ENCODE measurements at regions not wholly inside any gene's neighbourhood (a gene's known extent, or its start where the extent isn't known, plus 50 kb on each side); places are given as distances from the start of the nearest gene placed in this dataset.

DNA sequence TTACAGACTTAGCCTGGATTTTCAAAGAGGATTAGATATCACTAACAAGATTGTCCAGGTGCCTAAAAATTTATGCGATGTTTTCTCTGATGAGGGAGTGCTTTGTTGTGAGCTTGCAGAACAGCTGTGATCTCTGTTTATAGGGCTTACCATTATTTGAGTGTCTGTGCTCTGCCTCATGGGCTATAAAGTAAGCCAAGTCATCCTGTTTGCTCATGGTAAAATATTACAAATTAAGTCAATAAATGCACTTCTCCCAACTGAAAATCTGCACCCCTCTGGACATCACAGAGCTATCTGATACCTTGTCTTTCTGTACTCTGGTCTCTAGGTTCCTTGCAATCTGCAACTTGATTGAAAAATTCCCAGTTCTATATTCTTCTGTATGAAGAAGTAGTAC lies 293.4 kb upstream of the ACTBL2 start:
- no peaks in the 10 kb centered on the region for H3K36me3 ChIP-seq (ENCODE audit: insufficient read depth, low read length)
- H3K27ac ChIP-seq, result no peak overlapping the region
- H3K9ac ChIP-seq (ENCODE audit: insufficient read length), result no peak overlapping the region
- no peaks in the 10 kb centered on the region for H3K9me3 ChIP-seq (ENCODE audit: low read depth, low read length)
- H3K4me3 ChIP-seq, result no peak overlapping the region
- DNase-seq (ENCODE audit: low read depth, low spot score), result no peak
- TF ChIP-seq POLR2AphosphoS5 (IDR thresholded peaks at IDR 0.05; ENCODE audit: borderline replicate concordance, low read depth, low read length) (no peak), FOXP2 (optimal IDR thresholded peaks at IDR 0.05; ENCODE audit: control extremely low read depth, extremely low read length, insufficient read depth) (no peak), EZH2 (IDR thresholded peaks at IDR 0.05) (no peak)

DNA sequence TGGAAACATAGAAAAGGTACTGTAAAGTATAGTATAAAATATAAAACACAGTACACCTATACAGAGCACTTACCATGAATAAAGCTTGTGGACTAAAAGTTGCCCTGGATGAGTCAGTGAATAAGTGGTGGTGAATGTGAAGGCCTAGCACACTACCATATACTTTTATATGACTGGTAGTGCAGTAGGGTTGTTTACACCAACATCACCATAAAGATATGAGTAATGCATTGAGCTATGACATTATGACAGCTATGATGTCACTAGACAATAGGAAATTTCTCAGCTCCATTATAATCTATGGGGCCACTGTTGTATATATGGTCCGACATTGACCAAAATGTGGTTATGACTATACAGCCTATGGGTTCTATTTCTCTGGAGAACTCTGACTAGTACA lies 291.8 kb upstream of the ACTBL2 start:
- TF ChIP-seq EZH2 (IDR thresholded peaks at IDR 0.05) (no peak), FOXP2 (optimal IDR thresholded peaks at IDR 0.05; ENCODE audit: control extremely low read depth, extremely low read length, insufficient read depth) (no peak), POLR2AphosphoS5 (IDR thresholded peaks at IDR 0.05; ENCODE audit: borderline replicate concordance, low read depth, low read length) (no peak)
- DNase-seq (ENCODE audit: low read depth, low spot score), result no peak
- no peak overlapping the region for H3K9ac ChIP-seq (ENCODE audit: insufficient read length)
- no peak overlapping the region for H3K4me3 ChIP-seq
- H3K27ac ChIP-seq, result no peak overlapping the region
- no peaks in the 10 kb centered on the region for H3K9me3 ChIP-seq (ENCODE audit: low read depth, low read length)
- no peaks in the 10 kb centered on the region for H3K36me3 ChIP-seq (ENCODE audit: insufficient read depth, low read length)

DNA sequence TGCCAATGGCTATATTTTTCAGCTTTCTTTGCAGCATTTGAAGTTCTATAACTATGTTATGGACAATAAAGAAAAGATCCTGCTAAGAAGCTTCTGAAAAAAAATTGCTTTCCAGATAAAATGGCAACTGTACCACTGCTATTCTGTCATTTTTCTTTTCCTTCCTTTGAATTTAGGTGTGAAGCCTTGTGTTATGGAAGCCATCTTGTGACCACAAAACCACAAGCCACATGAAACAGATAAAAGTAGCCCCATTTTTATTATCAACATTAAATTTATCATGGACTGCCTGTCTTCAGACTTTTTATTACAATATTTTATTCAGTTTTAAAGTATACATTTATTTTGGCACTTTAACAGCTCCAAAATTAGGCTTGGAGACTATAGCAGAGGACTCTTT lies 289.9 kb upstream of the ACTBL2 start:
- H3K36me3 ChIP-seq (ENCODE audit: insufficient read depth, low read length), result no peaks in the 10 kb centered on the region
- no peak overlapping the region for H3K27ac ChIP-seq
- no peak overlapping the region for H3K4me3 ChIP-seq
- no peak for TF ChIP-seq EZH2 (IDR thresholded peaks at IDR 0.05)
- TF ChIP-seq FOXP2 (optimal IDR thresholded peaks at IDR 0.05; ENCODE audit: control extremely low read depth, extremely low read length, insufficient read depth), result no peak
- no peak for TF ChIP-seq POLR2AphosphoS5 (IDR thresholded peaks at IDR 0.05; ENCODE audit: borderline replicate concordance, low read depth, low read length)
- no peaks in the 10 kb centered on the region for H3K9me3 ChIP-seq (ENCODE audit: low read depth, low read length)
- H3K9ac ChIP-seq (ENCODE audit: insufficient read length), result no peak overlapping the region
- DNase-seq (ENCODE audit: low read depth, low spot score), result no peak

DNA sequence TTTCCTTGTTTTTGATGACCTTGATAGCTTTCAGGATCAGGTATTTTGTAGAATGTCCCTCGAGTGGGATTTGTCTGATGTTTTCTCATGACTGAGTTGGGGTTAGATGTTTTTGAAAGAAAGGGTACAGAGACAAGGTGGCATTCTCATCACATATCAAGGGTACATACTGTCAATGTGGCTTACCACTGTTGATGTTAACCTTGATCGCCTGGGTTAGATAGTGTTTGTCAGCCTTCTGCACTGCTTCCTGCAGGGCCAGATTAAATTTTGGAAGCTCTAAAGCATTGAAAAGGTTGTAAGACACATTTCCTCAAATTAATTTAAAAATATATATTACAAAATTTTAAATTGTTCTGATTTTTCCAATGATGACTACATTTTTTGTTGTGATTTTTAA lies 287.4 kb upstream of the ACTBL2 start:
- Histone ChIP-seq H3K36me3 (ENCODE audit: insufficient read depth, low read length) (no peaks in the 10 kb centered on the region), H3K9me3 (ENCODE audit: low read depth, low read length) (no peaks in the 10 kb centered on the region), H3K4me3 (no peak overlapping the region), H3K27ac (no peak overlapping the region), H3K9ac (ENCODE audit: insufficient read length) (no peak overlapping the region)
- no peak for DNase-seq (ENCODE audit: low read depth, low spot score)
- TF ChIP-seq EZH2 (IDR thresholded peaks at IDR 0.05) (no peak), FOXP2 (optimal IDR thresholded peaks at IDR 0.05; ENCODE audit: control extremely low read depth, extremely low read length, insufficient read depth) (no peak), POLR2AphosphoS5 (IDR thresholded peaks at IDR 0.05; ENCODE audit: borderline replicate concordance, low read depth, low read length) (no peak)

DNA sequence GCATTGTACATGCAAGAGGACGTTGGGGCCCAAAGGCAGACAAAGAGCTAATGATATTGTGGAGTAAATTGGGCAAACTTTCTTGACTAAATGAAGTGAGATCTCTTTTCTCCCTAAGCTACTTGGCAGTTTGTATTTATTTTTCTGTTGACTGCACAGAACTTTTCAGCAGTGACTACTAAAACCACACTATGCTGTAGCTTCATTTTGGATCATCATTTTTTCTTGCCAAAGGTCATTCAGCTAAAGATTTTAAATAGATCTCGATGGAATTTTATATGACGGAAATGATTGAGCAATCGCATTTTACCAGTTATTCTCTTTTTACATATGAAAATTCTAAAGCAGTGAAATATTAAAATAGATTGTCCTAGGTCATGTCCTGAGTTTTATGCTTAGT lies 286.1 kb upstream of the ACTBL2 start:
- no peak for TF ChIP-seq EZH2 (IDR thresholded peaks at IDR 0.05)
- no peak for TF ChIP-seq POLR2AphosphoS5 (IDR thresholded peaks at IDR 0.05; ENCODE audit: borderline replicate concordance, low read depth, low read length)
- TF ChIP-seq FOXP2 (optimal IDR thresholded peaks at IDR 0.05; ENCODE audit: control extremely low read depth, extremely low read length, insufficient read depth), result no peak
- no peak overlapping the region for H3K4me3 ChIP-seq
- H3K9me3 ChIP-seq (ENCODE audit: low read depth, low read length), result no peaks in the 10 kb centered on the region
- DNase-seq (ENCODE audit: low read depth, low spot score), result no peak
- H3K36me3 ChIP-seq (ENCODE audit: insufficient read depth, low read length), result no peaks in the 10 kb centered on the region
- H3K27ac ChIP-seq, result no peak overlapping the region
- no peak overlapping the region for H3K9ac ChIP-seq (ENCODE audit: insufficient read length)

DNA sequence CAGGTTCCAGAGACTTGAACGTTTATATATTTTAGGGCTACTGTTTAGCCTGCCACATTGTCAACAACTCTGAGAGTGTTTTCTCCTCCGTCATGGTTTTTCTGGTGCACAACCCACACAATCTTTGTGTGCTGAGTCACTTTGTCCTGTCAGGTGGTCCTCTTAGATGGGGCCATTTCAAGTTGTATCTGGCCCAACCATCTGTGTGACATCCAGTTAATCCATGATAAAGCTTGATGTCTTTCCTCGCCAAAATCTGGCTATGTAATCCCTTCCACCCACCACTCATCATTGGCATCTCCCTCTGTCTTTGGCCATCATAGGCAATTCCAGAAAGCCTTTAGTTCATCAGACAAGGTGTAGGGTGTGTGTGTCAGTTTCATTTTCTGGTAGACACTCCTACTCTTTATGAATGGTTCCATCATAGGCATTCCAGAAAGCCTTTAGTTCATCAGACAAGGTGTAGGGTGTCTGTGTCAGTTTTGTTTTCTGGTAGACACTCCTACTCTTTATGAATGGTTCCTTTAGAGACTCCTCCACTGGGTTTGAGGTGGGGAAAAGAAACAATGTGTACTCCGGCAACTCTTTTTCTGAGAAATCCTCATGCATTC lies 282.0 kb upstream of the ACTBL2 start:
- no peak overlapping the region for H3K9ac ChIP-seq (ENCODE audit: insufficient read length)
- no peak overlapping the region for H3K4me3 ChIP-seq
- DNase-seq (ENCODE audit: low read depth, low spot score), result no peak
- no peak for TF ChIP-seq POLR2AphosphoS5 (IDR thresholded peaks at IDR 0.05; ENCODE audit: borderline replicate concordance, low read depth, low read length)
- TF ChIP-seq FOXP2 (optimal IDR thresholded peaks at IDR 0.05; ENCODE audit: control extremely low read depth, extremely low read length, insufficient read depth), result no peak
- no peak for TF ChIP-seq EZH2 (IDR thresholded peaks at IDR 0.05)
- H3K9me3 ChIP-seq (ENCODE audit: low read depth, low read length), result no peaks in the 10 kb centered on the region
- H3K27ac ChIP-seq, result no peak overlapping the region
- no peaks in the 10 kb centered on the region for H3K36me3 ChIP-seq (ENCODE audit: insufficient read depth, low read length)

DNA sequence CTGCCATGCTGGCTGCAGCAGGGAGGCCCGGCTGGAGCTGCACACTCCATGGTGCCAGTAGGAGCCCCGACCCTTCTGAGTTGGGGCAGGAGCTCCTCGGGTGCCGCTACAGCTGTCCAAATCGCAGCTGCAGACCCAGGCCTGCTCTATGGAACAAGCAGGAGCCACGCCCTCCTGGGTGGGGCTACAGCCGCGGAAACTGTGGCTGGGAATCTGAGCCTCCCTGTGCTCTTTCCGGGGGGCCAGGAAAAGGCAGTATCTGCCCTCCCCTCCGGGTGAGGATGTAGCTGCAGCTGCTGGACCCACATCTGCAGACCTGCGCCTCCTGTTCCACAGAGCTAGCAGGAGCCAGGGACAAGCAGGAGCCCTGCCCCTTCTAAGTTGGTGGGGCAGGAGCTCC lies 278.9 kb upstream of the ACTBL2 start:
- no peak for TF ChIP-seq POLR2AphosphoS5 (IDR thresholded peaks at IDR 0.05; ENCODE audit: borderline replicate concordance, low read depth, low read length)
- no peak for TF ChIP-seq FOXP2 (optimal IDR thresholded peaks at IDR 0.05; ENCODE audit: control extremely low read depth, extremely low read length, insufficient read depth)
- TF ChIP-seq EZH2 (IDR thresholded peaks at IDR 0.05), result no peak
- Histone ChIP-seq H3K9ac (ENCODE audit: insufficient read length) (no peak overlapping the region), H3K36me3 (ENCODE audit: insufficient read depth, low read length) (no peaks in the 10 kb centered on the region), H3K4me3 (no peak overlapping the region), H3K9me3 (ENCODE audit: low read depth, low read length) (no peaks in the 10 kb centered on the region), H3K27ac (no peak overlapping the region)
- DNase-seq (ENCODE audit: low read depth, low spot score), result no peak

DNA sequence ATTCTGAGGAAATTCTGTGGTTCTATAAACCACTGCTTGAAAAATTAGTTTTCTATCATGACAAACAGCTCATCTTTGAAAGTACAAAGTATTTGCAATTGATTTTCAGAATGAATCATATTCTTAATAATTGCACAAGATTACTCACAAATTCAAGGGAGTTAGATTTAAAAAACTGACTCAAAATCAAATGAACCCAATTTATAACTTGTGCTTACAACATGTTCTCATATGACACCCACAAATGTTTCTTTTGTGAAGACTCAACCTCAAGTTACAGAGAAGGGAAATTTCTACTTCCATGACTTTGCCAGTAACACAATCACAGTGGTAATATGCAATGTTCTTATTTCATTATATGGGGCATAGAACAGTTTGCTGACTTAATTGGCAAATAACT lies 272.0 kb upstream of the ACTBL2 start:
- no peak overlapping the region for H3K27ac ChIP-seq
- TF ChIP-seq EZH2 (IDR thresholded peaks at IDR 0.05) (no peak), FOXP2 (optimal IDR thresholded peaks at IDR 0.05; ENCODE audit: control extremely low read depth, extremely low read length, insufficient read depth) (no peak), POLR2AphosphoS5 (IDR thresholded peaks at IDR 0.05; ENCODE audit: borderline replicate concordance, low read depth, low read length) (no peak)

DNA sequence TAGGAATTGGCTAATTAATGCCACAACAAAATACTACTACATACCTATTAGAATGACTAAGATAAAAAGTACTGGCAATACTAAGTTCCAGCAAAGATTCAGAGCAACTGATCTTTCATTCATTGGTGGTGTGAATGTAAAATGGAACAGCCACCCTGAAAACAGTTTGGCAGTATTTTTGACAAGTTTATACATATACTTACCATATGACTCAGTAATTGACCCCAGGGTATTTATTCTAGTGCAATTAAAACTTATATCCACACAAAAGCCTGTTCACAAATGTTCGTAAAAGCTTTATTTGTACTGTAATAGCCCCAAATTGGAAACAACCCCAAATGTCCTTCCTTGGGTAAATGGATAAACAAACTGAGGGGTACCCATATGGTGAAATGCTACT lies 270.8 kb upstream of the ACTBL2 start:
- H3K4me3 ChIP-seq, result no peak overlapping the region
- H3K9ac ChIP-seq (ENCODE audit: insufficient read length), result no peak overlapping the region
- H3K9me3 ChIP-seq (ENCODE audit: low read depth, low read length), result no peaks in the 10 kb centered on the region
- TF ChIP-seq POLR2AphosphoS5 (IDR thresholded peaks at IDR 0.05; ENCODE audit: borderline replicate concordance, low read depth, low read length) (no peak), FOXP2 (optimal IDR thresholded peaks at IDR 0.05; ENCODE audit: control extremely low read depth, extremely low read length, insufficient read depth) (no peak), EZH2 (IDR thresholded peaks at IDR 0.05) (no peak)
- no peaks in the 10 kb centered on the region for H3K36me3 ChIP-seq (ENCODE audit: insufficient read depth, low read length)
- DNase-seq (ENCODE audit: low read depth, low spot score), result no peak
- H3K27ac ChIP-seq, result no peak overlapping the region

More for the DNA sequence above, 272.0 kb upstream of the ACTBL2 start:
- H3K4me3 ChIP-seq, result no peak overlapping the region
- no peaks in the 10 kb centered on the region for H3K36me3 ChIP-seq (ENCODE audit: insufficient read depth, low read length)
- no peak for DNase-seq (ENCODE audit: low read depth, low spot score)
- H3K9me3 ChIP-seq (ENCODE audit: low read depth, low read length), result no peaks in the 10 kb centered on the region
- no peak overlapping the region for H3K9ac ChIP-seq (ENCODE audit: insufficient read length)

Measured in SK-N-MC (cell line).